Astrocyte (in vitro differentiated cells and primary cell): ENCODE measurements at regions not wholly inside any gene's neighbourhood (a gene's known extent, or its start where the extent isn't known, plus 50 kb on each side); places are given as distances from the start of the nearest gene placed in this dataset.

Experiments
- CTCF ChIP-seq: IDR thresholded peaks from 2 replicates; pipeline ENCODE4 v1.5.1; 2011; ENCODE audit warnings: low read depth, mild to moderate bottlenecking, inconsistent platforms, low read length, moderate library complexity; ENCODE audit not compliant: insufficient read depth
- EZH2 ChIP-seq: IDR thresholded peaks from 2 replicates; pipeline ENCODE4 v1.6.1; 2012; ENCODE audit warnings: mild to moderate bottlenecking, low read length, inconsistent platforms; ENCODE audit not compliant: insufficient read depth

GRCh38 chr6:111941686-111942330, 68.6 kb upstream of the FYN start:
- no peak for TF ChIP-seq CTCF
- no peak for TF ChIP-seq EZH2
